Brain microvascular endothelial cell (primary cell): ENCODE measurements at regions not wholly inside any gene's neighbourhood (a gene's known extent, or its start where the extent isn't known, plus 50 kb on each side); places are given as distances from the start of the nearest gene placed in this dataset.

Experiments
- DNase-seq: peaks from one replicate; pipeline ENCODE4 v3.0.0-alpha.2; 2020
- H3K27ac ChIP-seq: fragments of 250-450 bp; sonication (Bioruptor Pico); 2 replicates; pipeline ENCODE4 v1.5.1; 2020; ENCODE audit warnings: mild to moderate bottlenecking, moderate library complexity
- H3K27me3 ChIP-seq: fragments of 250-450 bp; sonication (Bioruptor Pico); replicated peaks from 2 replicates; pipeline ENCODE4 v1.5.1; 2020; ENCODE audit warnings: mild to moderate bottlenecking
- H3K36me3 ChIP-seq: fragments of 250-450 bp; sonication (Bioruptor Pico); replicated peaks from 2 replicates; pipeline ENCODE4 v1.5.1; 2020; ENCODE audit warnings: mild to moderate bottlenecking
- H3K4me3 ChIP-seq: 2 replicates; pipeline ENCODE4 v1.5.1; 2011; ENCODE audit warnings: low read depth, mild to moderate bottlenecking, control low read depth, low read length, moderate library complexity
- CTCF ChIP-seq: IDR thresholded peaks from 2 replicates; pipeline ENCODE4 v1.5.1; 2011; ENCODE audit warnings: low read depth, mild to moderate bottlenecking, moderate library complexity, low read length, control low read depth, inconsistent platforms; ENCODE audit errors: missing control alignments
- in situ Hi-C: cut with HindIII; loops from 2 replicates; pipeline ENCODE4 v1.10.0; 2017; ENCODE audit warnings: low sequenced_read_pairs, low pct_ligation_motif_present

GRCh38 chr7:86978808-86979506 is 80.5 kb downstream of the ELAPOR2 start:
- H3K4me3 ChIP-seq, result no peak overlapping the region
- H3K36me3 ChIP-seq, result no peaks in the 10 kb centered on the region
- no peak for DNase-seq
- TF ChIP-seq CTCF, result no peak
- in situ Hi-C loops, result no loop called here
- H3K27ac ChIP-seq, result no peak overlapping the region
- no peaks in the 10 kb centered on the region for H3K27me3 ChIP-seq

GRCh38 chr7:86976958-86977357 is 82.5 kb downstream of the ELAPOR2 start:
- H3K4me3 ChIP-seq, result no peak overlapping the region
- H3K27me3 ChIP-seq, result no peaks in the 10 kb centered on the region
- no peak overlapping the region for H3K27ac ChIP-seq
- no peak for TF ChIP-seq CTCF
- no peaks in the 10 kb centered on the region for H3K36me3 ChIP-seq
- DNase-seq, result no peak
- in situ Hi-C loops, result no loop called here

GRCh38 chr7:86975914-86976313 is 83.5 kb downstream of the ELAPOR2 start:
- in situ Hi-C loops, result no loop called here
- Histone ChIP-seq H3K27ac (no peak overlapping the region), H3K4me3 (no peak overlapping the region), H3K27me3 (no peaks in the 10 kb centered on the region), H3K36me3 (no peaks in the 10 kb centered on the region)
- DNase-seq, result no peak
- TF ChIP-seq CTCF, result no peak

GRCh38 chr7:86975449-86975848 is 84.0 kb downstream of the ELAPOR2 start:
- no peaks in the 10 kb centered on the region for H3K36me3 ChIP-seq
- H3K4me3 ChIP-seq, result no peak overlapping the region
- DNase-seq, result no peak
- no peak for TF ChIP-seq CTCF
- no peaks in the 10 kb centered on the region for H3K27me3 ChIP-seq
- H3K27ac ChIP-seq, result no peak overlapping the region
- in situ Hi-C loops, result no loop called here

- in situ Hi-C loops, result no loop called here
- no peak for DNase-seq
These were observed 87.4 kb downstream of the ELAPOR2 start for GRCh38 chr7:86972072-86972471.

More at GRCh38 chr7:86972072-86972471, 87.4 kb downstream of the ELAPOR2 start:
- Histone ChIP-seq H3K27ac (no peak overlapping the region), H3K36me3 (no peaks in the 10 kb centered on the region), H3K27me3 (no peaks in the 10 kb centered on the region), H3K4me3 (no peak overlapping the region)
- no peak for TF ChIP-seq CTCF
